Bronchial epithelial cell (primary cell): ENCODE measurements at regions not wholly inside any gene's neighbourhood (a gene's known extent, or its start where the extent isn't known, plus 50 kb on each side); places are given as distances from the start of the nearest gene placed in this dataset.
A peak's percentile ranks its signal among the peaks of the same experiment; 100 is the strongest.

Experiments
- DNase-seq: peaks from one replicate; pipeline ENCODE4 v3.0.0-alpha.2; 2010; ENCODE audit warnings: low read depth
- FAIRE-seq: peaks from 2 replicates; lab custom pipeline; 2011; peaks lifted over from hg19 to GRCh38; lab: Jason Lieb, UNC
- H3K27me3 ChIP-seq: 2 replicates; pipeline ENCODE4 v1.5.1; 2011; ENCODE audit warnings: low read length; ENCODE audit not compliant: control insufficient read depth, insufficient read depth
- H3K36me3 ChIP-seq: 2 replicates; pipeline ENCODE4 v1.5.1; 2011; ENCODE audit warnings: low read length; ENCODE audit not compliant: control insufficient read depth, insufficient read depth
- H3K4me3 ChIP-seq: 2 replicates; pipeline ENCODE4 v1.5.1; 2011; ENCODE audit warnings: mild to moderate bottlenecking, low read depth, low read length, control low read depth
- CTCF ChIP-seq: IDR thresholded peaks from 2 replicates; pipeline ENCODE4 v1.5.1; 2011; ENCODE audit warnings: mild to moderate bottlenecking, moderate library complexity, low read length, control low read depth, inconsistent platforms; ENCODE audit not compliant: insufficient read depth, severe bottlenecking

GRCh38 chr1:234774971-234775370 is 165.0 kb upstream of the IRF2BP2 start:
- Histone ChIP-seq H3K4me3 (no peak overlapping the region), H3K36me3 (no peaks in the 10 kb centered on the region), H3K27me3 (peaks cover 4% of the 10 kb centered on the region)
- no peak for FAIRE-seq
- no peak for TF ChIP-seq CTCF
- DNase-seq, result no peak

- FAIRE-seq (no peak), DNase-seq (no peak)
- Histone ChIP-seq H3K4me3 (no peak overlapping the region), H3K27me3 (peaks cover 2% of the 10 kb centered on the region), H3K36me3 (no peaks in the 10 kb centered on the region)
- TF ChIP-seq CTCF, result no peak
These were observed 164.1 kb upstream of the IRF2BP2 start for GRCh38 chr1:234773936-234774677.

- Histone ChIP-seq H3K4me3 (no peak overlapping the region), H3K36me3 (no peaks in the 10 kb centered on the region), H3K27me3 (no peaks in the 10 kb centered on the region)
- FAIRE-seq (no peak), DNase-seq (peak; percentile 99)
- no peak for TF ChIP-seq CTCF
These were observed 162.6 kb upstream of the IRF2BP2 start for GRCh38 chr1:234772345-234773147.

GRCh38 chr1:234771642-234772344 is 161.8 kb upstream of the IRF2BP2 start:
- Histone ChIP-seq H3K4me3 (no peak overlapping the region), H3K36me3 (no peaks in the 10 kb centered on the region), H3K27me3 (no peaks in the 10 kb centered on the region)
- DNase-seq (no peak), FAIRE-seq (no peak)
- no peak for TF ChIP-seq CTCF

- no peak for DNase-seq
- no peak for FAIRE-seq
- TF ChIP-seq CTCF, result no peak
- H3K4me3 ChIP-seq, result no peak overlapping the region
- no peaks in the 10 kb centered on the region for H3K36me3 ChIP-seq
- H3K27me3 ChIP-seq, result no peaks in the 10 kb centered on the region
These were observed 161.1 kb upstream of the IRF2BP2 start for GRCh38 chr1:234770924-234771540.
